ENCODE measurements at regions not wholly inside any gene's neighbourhood (a gene's known extent, or its start where the extent isn't known, plus 50 kb on each side); places are given as distances from the start of the nearest gene placed in this dataset.

- H3K4me3 ChIP-seq (ENCODE audit: low read depth, low read length), result no peak overlapping the region
- Mint-ChIP-seq H3K4me1 (ENCODE audit: low read depth, unreplicated experiment) (peaks cover 20% of the 10 kb centered on the region), H3K4me3 (ENCODE audit: unreplicated experiment) (no peak overlapping the region), H3K9me3 (ENCODE audit: unreplicated experiment) (no peaks in the 10 kb centered on the region), H3K27me3 (ENCODE audit: insufficient read depth, unreplicated experiment) (no peaks in the 10 kb centered on the region), H3K27ac (ENCODE audit: unreplicated experiment) (no peak overlapping the region), H3K36me3 (ENCODE audit: insufficient read depth, unreplicated experiment) (no peaks in the 10 kb centered on the region)
- POLR2A ChIA-PET, result no interaction called here
- no peaks in the 10 kb centered on the region for H3K9me3 ChIP-seq
- H3K36me3 ChIP-seq (ENCODE audit: control insufficient read depth, insufficient read depth, low read length), result no peaks in the 10 kb centered on the region
- BruUV-seq (replicated peaks), result no TSS peak
- no peak for TF ChIP-seq CTCF (IDR thresholded peaks at IDR 0.05; ENCODE audit: insufficient read depth in 1 of 2, low read depth in 1 of 2, low read length in 1 of 2, severe bottlenecking in 1 of 2, unreplicated experiment in 1 of 2)
- H3K27me3 ChIP-seq (replicated peaks; ENCODE audit: control insufficient read depth, insufficient read depth, low read length), result no peaks in the 10 kb centered on the region
- H3K4me1 ChIP-seq, result peaks cover 43% of the 10 kb centered on the region
- intact Hi-C loops (cut with micrococcal nuclease; ENCODE audit: unreplicated experiment), result no loop called here
- CTCF ChIA-PET, result interaction anchor here (0.7 kb wide), 1 partner anchor 32 kb away, joined by 3 read pairs; no protein-coding TSS in a partner anchor
- no peak for DNase-seq
These were observed 136.4 kb upstream of the IL12A start for GRCh38 chr3:159852266-159852665.

GRCh38 chr3:159852821-159853505 is 135.7 kb upstream of the IL12A start:
- H3K4me1 Mint-ChIP-seq (ENCODE audit: low read depth, unreplicated experiment), result peaks cover 20% of the 10 kb centered on the region
- CTCF ChIA-PET, result no interaction called here
- H3K27me3 Mint-ChIP-seq (ENCODE audit: insufficient read depth, unreplicated experiment), result no peaks in the 10 kb centered on the region
- H3K4me3 Mint-ChIP-seq (ENCODE audit: unreplicated experiment), result no peak overlapping the region
- H3K9me3 ChIP-seq, result no peaks in the 10 kb centered on the region
- no peaks in the 10 kb centered on the region for H3K36me3 ChIP-seq (ENCODE audit: control insufficient read depth, insufficient read depth, low read length)
- POLR2A ChIA-PET, result no interaction called here
- BruUV-seq (replicated peaks), result no TSS peak
- no peak for TF ChIP-seq CTCF (IDR thresholded peaks at IDR 0.05; ENCODE audit: insufficient read depth in 1 of 2, low read depth in 1 of 2, low read length in 1 of 2, severe bottlenecking in 1 of 2, unreplicated experiment in 1 of 2)
- H3K36me3 Mint-ChIP-seq (ENCODE audit: insufficient read depth, unreplicated experiment), result no peaks in the 10 kb centered on the region
- no peaks in the 10 kb centered on the region for H3K9me3 Mint-ChIP-seq (ENCODE audit: unreplicated experiment)
- H3K27ac Mint-ChIP-seq (ENCODE audit: unreplicated experiment), result peak overlapping the region; percentile 9
- peaks cover 46% of the 10 kb centered on the region for H3K4me1 ChIP-seq
- H3K4me3 ChIP-seq (ENCODE audit: low read depth, low read length), result no peak overlapping the region
- no peak for DNase-seq
- intact Hi-C loops (cut with micrococcal nuclease; ENCODE audit: unreplicated experiment), result no loop called here
- no peaks in the 10 kb centered on the region for H3K27me3 ChIP-seq (replicated peaks; ENCODE audit: control insufficient read depth, insufficient read depth, low read length)

- H3K27me3 Mint-ChIP-seq (ENCODE audit: insufficient read depth, unreplicated experiment), result no peaks in the 10 kb centered on the region
- ChIA-PET POLR2A (no interaction called here), CTCF (no interaction called here)
- Histone ChIP-seq H3K4me3 (ENCODE audit: low read depth, low read length) (no peak overlapping the region), H3K4me1 (peaks cover 48% of the 10 kb centered on the region), H3K27me3 (replicated peaks; ENCODE audit: control insufficient read depth, insufficient read depth, low read length) (no peaks in the 10 kb centered on the region), H3K36me3 (ENCODE audit: control insufficient read depth, insufficient read depth, low read length) (no peaks in the 10 kb centered on the region), H3K9me3 (no peaks in the 10 kb centered on the region)
- DNase-seq, result no peak
- H3K9me3 Mint-ChIP-seq (ENCODE audit: unreplicated experiment), result no peaks in the 10 kb centered on the region
- no TSS peak for BruUV-seq (replicated peaks)
- intact Hi-C loops (cut with micrococcal nuclease; ENCODE audit: unreplicated experiment), result no loop called here
- H3K36me3 Mint-ChIP-seq (ENCODE audit: insufficient read depth, unreplicated experiment), result no peaks in the 10 kb centered on the region
- H3K4me1 Mint-ChIP-seq (ENCODE audit: low read depth, unreplicated experiment), result peaks cover 20% of the 10 kb centered on the region
- peak overlapping the region; percentile 9 for H3K27ac Mint-ChIP-seq (ENCODE audit: unreplicated experiment)
- no peak for TF ChIP-seq CTCF (IDR thresholded peaks at IDR 0.05; ENCODE audit: insufficient read depth in 1 of 2, low read depth in 1 of 2, low read length in 1 of 2, severe bottlenecking in 1 of 2, unreplicated experiment in 1 of 2)
- H3K4me3 Mint-ChIP-seq (ENCODE audit: unreplicated experiment), result no peak overlapping the region
These were observed 135.2 kb upstream of the IL12A start for GRCh38 chr3:159853506-159853864.
